ENCODE measurements at regions not wholly inside any gene's neighbourhood (a gene's known extent, or its start where the extent isn't known, plus 50 kb on each side); places are given as distances from the start of the nearest gene placed in this dataset.
"Not testable (repeated sequence)": the region's sequence is repeated elsewhere in the genome, so short reads cannot be mapped to it uniquely, and the experiment has no call there.

- TF ChIP-seq CTCF, POLR2A (IDR thresholded peaks at IDR 0.05): not testable (repeated sequence)
Observed at GRCh38 chr5:34441767-34442166, 214.4 kb upstream of the RAI14 start.

Measured in adrenal gland (tissue), 5 donors.